H1 (cell line): ENCODE measurements at regions not wholly inside any gene's neighbourhood (a gene's known extent, or its start where the extent isn't known, plus 50 kb on each side); places are given as distances from the start of the nearest gene placed in this dataset.

Experiments used
- CTCF ChIA-PET: fragments of 300-600 bp; sonication (Branson Sonifier 250); formaldehyde crosslinking; loops from one replicate; lab custom pipeline; 2021; ENCODE audit not compliant: partially characterized antibody; lab: Charles Lee
- POLR2A ChIA-PET: fragments of 300-600 bp; sonication (Branson Sonifier 250); formaldehyde crosslinking; loops from one replicate; lab custom pipeline; 2021; ENCODE audit warnings: inconsistent platforms; ENCODE audit not compliant: partially characterized antibody; lab: Charles Lee
- DNase-seq, 2 experiments: peaks; one replicate each; pipeline versions ENCODE4 v3.0.0 to v3.0.0-alpha.2; 2010 to 2022; ENCODE audit warnings: low spot score in 2 of 2, low read depth in 1 of 2, mixed read lengths in 1 of 2
- FAIRE-seq: peaks from 2 replicates; lab custom pipeline; 2011; peaks lifted over from hg19 to GRCh38; lab: Jason Lieb, UNC
- H2AFZ ChIP-seq: 2 replicates; pipeline ENCODE4 v1.8.1; 2012; ENCODE audit warnings: low read length, inconsistent platforms
- H2AK5ac ChIP-seq: 2 replicates; pipeline ENCODE4 v1.6.1; 2013; ENCODE audit warnings: low read depth, low read length
- H2BK120ac ChIP-seq: replicated peaks from 2 replicates; pipeline ENCODE3; 2013; ENCODE audit warnings: low read depth, low read length, inconsistent platforms
- H2BK12ac ChIP-seq: 2 replicates; pipeline ENCODE4 v1.6.1; 2013; ENCODE audit warnings: low read depth, low read length
- H2BK15ac ChIP-seq: 2 replicates; pipeline ENCODE4 v1.6.1; 2013; ENCODE audit warnings: low read length
- H2BK20ac ChIP-seq: 2 replicates; pipeline ENCODE4 v1.6.1; 2013; ENCODE audit warnings: low read length
- H2BK5ac ChIP-seq: 2 replicates; pipeline ENCODE4 v1.6.1; 2013; ENCODE audit warnings: low read depth, low read length
- H3K14ac ChIP-seq: 2 replicates; pipeline ENCODE4 v1.6.1; 2013; ENCODE audit warnings: inconsistent platforms; ENCODE audit not compliant: insufficient read length
- H3K18ac ChIP-seq: 2 replicates; pipeline ENCODE4 v1.6.1; 2013; ENCODE audit warnings: low read length; ENCODE audit errors: extremely low read depth
- H3K23ac ChIP-seq: 2 replicates; pipeline ENCODE4 v1.6.1; 2013; ENCODE audit warnings: inconsistent platforms; ENCODE audit not compliant: insufficient read length
- H3K23me2 ChIP-seq: 2 replicates; pipeline ENCODE4 v1.6.1; 2013; ENCODE audit warnings: low read depth, low read length
- H3K27ac ChIP-seq: 2 replicates; pipeline ENCODE4 v1.6.1; 2011; ENCODE audit warnings: low read depth, low read length, inconsistent platforms
- H3K27me3 ChIP-seq, 4 experiments: replicated peaks in 1 of 4; 1 replicate in 1 of 4; 2 replicates in 3 of 4; pipeline versions ENCODE4 v1.6.1 to v1.8.1; 2011 to 2013; ENCODE audit warnings: low read length in 3 of 4, mild to moderate bottlenecking in 3 of 4, inconsistent platforms in 2 of 4, mixed read lengths in 2 of 4, moderate library complexity in 1 of 4; ENCODE audit not compliant: control insufficient read depth in 3 of 4, insufficient read depth in 3 of 4; ENCODE audit errors: extremely low read depth in 1 of 4
- H3K36me3 ChIP-seq, 4 experiments: 2 replicates each; pipeline versions ENCODE4 v1.6.1 to v1.8.1; 2011 to 2013; ENCODE audit warnings: mild to moderate bottlenecking in 4 of 4, low read length in 3 of 4, moderate library complexity in 2 of 4, control low read depth in 1 of 4, inconsistent platforms in 1 of 4; ENCODE audit not compliant: insufficient read depth in 4 of 4, control insufficient read depth in 2 of 4
- H3K4ac ChIP-seq: replicated peaks from 2 replicates; pipeline ENCODE3; 2013; ENCODE audit warnings: low read length, low read depth, mixed read lengths, inconsistent platforms; ENCODE audit not compliant: insufficient read length
- H3K4me1 ChIP-seq, 4 experiments: replicated peaks in 1 of 4; 1 replicate in 1 of 4; 2 replicates in 3 of 4; pipeline versions ENCODE4 v1.6.1 to v1.8.1; 2011 to 2013; ENCODE audit warnings: low read length in 3 of 4, inconsistent platforms in 2 of 4, mixed read lengths in 1 of 4; ENCODE audit not compliant: insufficient read depth in 4 of 4, control insufficient read depth in 3 of 4
- H3K4me2 ChIP-seq, 2 experiments: 2 replicates each; pipeline versions ENCODE4 v1.6.1 to v1.8.1; 2011 to 2013; ENCODE audit warnings: low read depth in 2 of 2, low read length in 2 of 2, control low read depth in 1 of 2, inconsistent platforms in 1 of 2, mild to moderate bottlenecking in 1 of 2; ENCODE audit not compliant: insufficient read depth in 1 of 2
- H3K4me3 ChIP-seq, 4 experiments: fragments of 200-600, 300-600 bp in 1 of 4; sonication (generic), shearing (Covaris generic), sonication (Bioruptor Twin) in 1 of 4; 2 replicates each; pipeline versions ENCODE4 v1.5.1 to v1.8.1; 2011 to 2016; ENCODE audit warnings: low read length in 4 of 4, low read depth in 3 of 4, control low read depth in 2 of 4, inconsistent platforms in 2 of 4, mild to moderate bottlenecking in 2 of 4, mixed read lengths in 1 of 4, moderate library complexity in 1 of 4; ENCODE audit not compliant: insufficient read depth in 2 of 4; ENCODE audit errors: extremely low read depth in 1 of 4
- H3K56ac ChIP-seq: replicated peaks from 2 replicates; pipeline ENCODE3; 2013; ENCODE audit warnings: low read depth, mild to moderate bottlenecking, mixed read lengths, low read length, inconsistent platforms; ENCODE audit not compliant: insufficient read length
- H3K79me1 ChIP-seq: 2 replicates; pipeline ENCODE4 v1.6.1; 2013; ENCODE audit warnings: low read depth, low read length, control low read depth
- H3K79me2 ChIP-seq, 2 experiments: 2 replicates each; pipeline versions ENCODE4 v1.6.1 to v1.8.1; 2012 to 2013; ENCODE audit warnings: low read length in 2 of 2, mild to moderate bottlenecking in 2 of 2, inconsistent platforms in 1 of 2; ENCODE audit not compliant: insufficient read depth in 2 of 2, control insufficient read depth in 1 of 2
- H3K9ac ChIP-seq, 4 experiments: replicated peaks in 1 of 4; 1 replicate in 1 of 4; 2 replicates in 3 of 4; pipeline versions ENCODE4 v1.6.1 to v1.8.1; 2011 to 2013; ENCODE audit warnings: low read depth in 3 of 4, low read length in 3 of 4, control low read depth in 2 of 4, mild to moderate bottlenecking in 2 of 4, moderate library complexity in 2 of 4, inconsistent platforms in 1 of 4; ENCODE audit errors: extremely low read depth in 1 of 4
- H3K9me3 ChIP-seq, 2 experiments: 2 replicates each; pipeline versions ENCODE4 v1.6.1 to v1.8.1; 2012 to 2013; ENCODE audit warnings: mild to moderate bottlenecking in 2 of 2, moderate library complexity in 2 of 2, control low read depth in 1 of 2, inconsistent platforms in 1 of 2, low read depth in 1 of 2, low read length in 1 of 2, mixed read lengths in 1 of 2; ENCODE audit not compliant: insufficient read depth in 2 of 2
- H4K20me1 ChIP-seq, 2 experiments: replicated peaks in 1 of 2; 2 replicates each; pipeline versions ENCODE3 to v1.8.1; 2011 to 2013; ENCODE audit warnings: inconsistent platforms in 2 of 2, low read length in 2 of 2, mild to moderate bottlenecking in 1 of 2; ENCODE audit not compliant: insufficient read depth in 2 of 2, control insufficient read depth in 1 of 2
- H4K5ac ChIP-seq: 2 replicates; pipeline ENCODE4 v1.6.1; 2013; ENCODE audit warnings: low read length, low read depth, mixed read lengths, inconsistent platforms; ENCODE audit not compliant: insufficient read length
- H4K8ac ChIP-seq: 2 replicates; pipeline ENCODE4 v1.8.0; 2013; ENCODE audit warnings: mild to moderate bottlenecking, moderate library complexity, low read length, inconsistent platforms; ENCODE audit not compliant: insufficient read depth; ENCODE audit errors: extremely low read depth
- H4K91ac ChIP-seq: replicated peaks from 2 replicates; pipeline ENCODE3; 2013; ENCODE audit warnings: low read length, mixed read lengths, inconsistent platforms; ENCODE audit not compliant: insufficient read length
- TAF7 ChIP-seq: optimal IDR thresholded peaks from 2 replicates; pipeline ENCODE3; 2011; ENCODE audit warnings: low read depth, mild to moderate bottlenecking, inconsistent platforms, low read length, moderate library complexity, borderline replicate concordance
- WGBS, 2 experiments: shearing (Covaris generic) in 1 of 2; methylation state at CpG; one replicate each; pipeline versions ENCODE4 v1.1.6 to v1.1.7; 2013 to 2015; ENCODE audit warnings: low lambda C conversion rate in 2 of 2, mixed read lengths in 2 of 2, inconsistent platforms in 1 of 2, low coverage in 1 of 2, missing lambda C conversion rate in 1 of 2; ENCODE audit not compliant: insufficient replicate concordance in 2 of 2, insufficient coverage in 1 of 2, insufficient read length in 1 of 2; ENCODE audit errors: extremely low coverage in 1 of 2, missing lambda C conversion rate in 1 of 2; 5-methylcytosine and 5-hydroxymethylcytosine counted together

DNA sequence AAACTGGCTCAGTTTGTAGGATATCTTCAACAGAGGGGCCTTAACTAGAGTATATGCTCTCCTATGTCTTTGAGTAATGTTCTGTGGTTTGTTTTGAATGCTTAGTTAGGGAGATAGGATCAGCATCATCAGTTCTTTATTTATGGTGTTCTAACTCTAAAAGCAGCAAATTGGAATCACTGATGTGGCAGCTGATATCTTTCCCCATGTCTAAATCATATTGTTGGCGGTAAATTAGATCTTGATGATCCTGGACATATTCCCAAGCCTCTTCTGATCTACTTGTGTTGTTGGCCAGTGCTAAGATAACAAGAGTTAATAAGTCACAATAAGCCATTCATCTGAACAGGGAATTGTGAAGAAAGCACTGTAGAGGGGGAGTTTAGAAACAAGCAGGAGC lies 332.4 kb upstream of the DAB2 start:
- no peak overlapping the region for H2BK15ac ChIP-seq
- POLR2A ChIA-PET: no interaction called here

More for the DNA sequence above, 332.4 kb upstream of the DAB2 start:
- no peak overlapping the region for H2AK5ac ChIP-seq
- no peak for FAIRE-seq
- H2BK12ac ChIP-seq: no peak overlapping the region
- H3K36me3 ChIP-seq: no peaks in the 10 kb centered on the region
- no peak for TF ChIP-seq TAF7
- TF ChIP-seq, all 59 proteins: peak for 0
- Histone ChIP-seq H2BK120ac (no peak overlapping the region), H4K20me1 (no peaks in the 10 kb centered on the region), H3K27ac (no peak overlapping the region), H3K9me3 (no peaks in the 10 kb centered on the region), H4K5ac (no peak overlapping the region), H3K56ac (no peak overlapping the region), H3K9ac (no peak overlapping the region), H3K18ac (no peak overlapping the region), H2BK5ac (no peak overlapping the region), H3K4me2 (no peak overlapping the region), H3K27me3 (no peaks in the 10 kb centered on the region), H3K4me1 (no peaks in the 10 kb centered on the region), H3K23me2 (no peaks in the 10 kb centered on the region), H4K8ac (no peak overlapping the region), H3K14ac (no peak overlapping the region), H3K79me1 (no peaks in the 10 kb centered on the region), H4K91ac (no peak overlapping the region), H3K79me2 (no peaks in the 10 kb centered on the region), H3K4me3 (no peak overlapping the region), H3K4ac (no peak overlapping the region), H2BK20ac (no peak overlapping the region), H3K23ac (no peak overlapping the region), H2AFZ (no peak overlapping the region)
- no peak for DNase-seq
- CTCF ChIA-PET: no interaction called here
- 100% methylated on average over 1 of the region's 1 CpG; no CpG with 5 or more reads in 1 of the 2 experiments for WGBS, 2 experiments
